H1 (cell line): ENCODE measurements at regions not wholly inside any gene's neighbourhood (a gene's known extent, or its start where the extent isn't known, plus 50 kb on each side); places are given as distances from the start of the nearest gene placed in this dataset.

Experiments used
- CTCF ChIA-PET: fragments of 300-600 bp; sonication (Branson Sonifier 250); formaldehyde crosslinking; loops from one replicate; lab custom pipeline; 2021; ENCODE audit not compliant: partially characterized antibody; lab: Charles Lee
- POLR2A ChIA-PET: fragments of 300-600 bp; sonication (Branson Sonifier 250); formaldehyde crosslinking; loops from one replicate; lab custom pipeline; 2021; ENCODE audit warnings: inconsistent platforms; ENCODE audit not compliant: partially characterized antibody; lab: Charles Lee
- DNase-seq, 2 experiments: peaks; one replicate each; pipeline versions ENCODE4 v3.0.0 to v3.0.0-alpha.2; 2010 to 2022; ENCODE audit warnings: low spot score in 2 of 2, low read depth in 1 of 2, mixed read lengths in 1 of 2
- FAIRE-seq: peaks from 2 replicates; lab custom pipeline; 2011; peaks lifted over from hg19 to GRCh38; lab: Jason Lieb, UNC
- H2AFZ ChIP-seq: 2 replicates; pipeline ENCODE4 v1.8.1; 2012; ENCODE audit warnings: low read length, inconsistent platforms
- H2AK5ac ChIP-seq: 2 replicates; pipeline ENCODE4 v1.6.1; 2013; ENCODE audit warnings: low read depth, low read length
- H2BK120ac ChIP-seq: replicated peaks from 2 replicates; pipeline ENCODE3; 2013; ENCODE audit warnings: low read depth, low read length, inconsistent platforms
- H2BK12ac ChIP-seq: 2 replicates; pipeline ENCODE4 v1.6.1; 2013; ENCODE audit warnings: low read depth, low read length
- H2BK15ac ChIP-seq: 2 replicates; pipeline ENCODE4 v1.6.1; 2013; ENCODE audit warnings: low read length
- H2BK20ac ChIP-seq: 2 replicates; pipeline ENCODE4 v1.6.1; 2013; ENCODE audit warnings: low read length
- H2BK5ac ChIP-seq: 2 replicates; pipeline ENCODE4 v1.6.1; 2013; ENCODE audit warnings: low read depth, low read length
- H3K14ac ChIP-seq: 2 replicates; pipeline ENCODE4 v1.6.1; 2013; ENCODE audit warnings: inconsistent platforms; ENCODE audit not compliant: insufficient read length
- H3K18ac ChIP-seq: 2 replicates; pipeline ENCODE4 v1.6.1; 2013; ENCODE audit warnings: low read length; ENCODE audit errors: extremely low read depth
- H3K23ac ChIP-seq: 2 replicates; pipeline ENCODE4 v1.6.1; 2013; ENCODE audit warnings: inconsistent platforms; ENCODE audit not compliant: insufficient read length
- H3K23me2 ChIP-seq: 2 replicates; pipeline ENCODE4 v1.6.1; 2013; ENCODE audit warnings: low read depth, low read length
- H3K27ac ChIP-seq: 2 replicates; pipeline ENCODE4 v1.6.1; 2011; ENCODE audit warnings: low read depth, low read length, inconsistent platforms
- H3K27me3 ChIP-seq, 4 experiments: replicated peaks in 1 of 4; 1 replicate in 1 of 4; 2 replicates in 3 of 4; pipeline versions ENCODE4 v1.6.1 to v1.8.1; 2011 to 2013; ENCODE audit warnings: low read length in 3 of 4, mild to moderate bottlenecking in 3 of 4, inconsistent platforms in 2 of 4, mixed read lengths in 2 of 4, moderate library complexity in 1 of 4; ENCODE audit not compliant: control insufficient read depth in 3 of 4, insufficient read depth in 3 of 4; ENCODE audit errors: extremely low read depth in 1 of 4
- H3K36me3 ChIP-seq, 4 experiments: 2 replicates each; pipeline versions ENCODE4 v1.6.1 to v1.8.1; 2011 to 2013; ENCODE audit warnings: mild to moderate bottlenecking in 4 of 4, low read length in 3 of 4, moderate library complexity in 2 of 4, control low read depth in 1 of 4, inconsistent platforms in 1 of 4; ENCODE audit not compliant: insufficient read depth in 4 of 4, control insufficient read depth in 2 of 4
- H3K4ac ChIP-seq: replicated peaks from 2 replicates; pipeline ENCODE3; 2013; ENCODE audit warnings: low read length, low read depth, mixed read lengths, inconsistent platforms; ENCODE audit not compliant: insufficient read length
- H3K4me1 ChIP-seq, 4 experiments: replicated peaks in 1 of 4; 1 replicate in 1 of 4; 2 replicates in 3 of 4; pipeline versions ENCODE4 v1.6.1 to v1.8.1; 2011 to 2013; ENCODE audit warnings: low read length in 3 of 4, inconsistent platforms in 2 of 4, mixed read lengths in 1 of 4; ENCODE audit not compliant: insufficient read depth in 4 of 4, control insufficient read depth in 3 of 4
- H3K4me2 ChIP-seq, 2 experiments: 2 replicates each; pipeline versions ENCODE4 v1.6.1 to v1.8.1; 2011 to 2013; ENCODE audit warnings: low read depth in 2 of 2, low read length in 2 of 2, control low read depth in 1 of 2, inconsistent platforms in 1 of 2, mild to moderate bottlenecking in 1 of 2; ENCODE audit not compliant: insufficient read depth in 1 of 2
- H3K4me3 ChIP-seq, 4 experiments: fragments of 200-600, 300-600 bp in 1 of 4; sonication (generic), shearing (Covaris generic), sonication (Bioruptor Twin) in 1 of 4; 2 replicates each; pipeline versions ENCODE4 v1.5.1 to v1.8.1; 2011 to 2016; ENCODE audit warnings: low read length in 4 of 4, low read depth in 3 of 4, control low read depth in 2 of 4, inconsistent platforms in 2 of 4, mild to moderate bottlenecking in 2 of 4, mixed read lengths in 1 of 4, moderate library complexity in 1 of 4; ENCODE audit not compliant: insufficient read depth in 2 of 4; ENCODE audit errors: extremely low read depth in 1 of 4
- H3K56ac ChIP-seq: replicated peaks from 2 replicates; pipeline ENCODE3; 2013; ENCODE audit warnings: low read depth, mild to moderate bottlenecking, mixed read lengths, low read length, inconsistent platforms; ENCODE audit not compliant: insufficient read length
- H3K79me1 ChIP-seq: 2 replicates; pipeline ENCODE4 v1.6.1; 2013; ENCODE audit warnings: low read depth, low read length, control low read depth
- H3K79me2 ChIP-seq, 2 experiments: 2 replicates each; pipeline versions ENCODE4 v1.6.1 to v1.8.1; 2012 to 2013; ENCODE audit warnings: low read length in 2 of 2, mild to moderate bottlenecking in 2 of 2, inconsistent platforms in 1 of 2; ENCODE audit not compliant: insufficient read depth in 2 of 2, control insufficient read depth in 1 of 2
- H3K9ac ChIP-seq, 4 experiments: replicated peaks in 1 of 4; 1 replicate in 1 of 4; 2 replicates in 3 of 4; pipeline versions ENCODE4 v1.6.1 to v1.8.1; 2011 to 2013; ENCODE audit warnings: low read depth in 3 of 4, low read length in 3 of 4, control low read depth in 2 of 4, mild to moderate bottlenecking in 2 of 4, moderate library complexity in 2 of 4, inconsistent platforms in 1 of 4; ENCODE audit errors: extremely low read depth in 1 of 4
- H3K9me3 ChIP-seq, 2 experiments: 2 replicates each; pipeline versions ENCODE4 v1.6.1 to v1.8.1; 2012 to 2013; ENCODE audit warnings: mild to moderate bottlenecking in 2 of 2, moderate library complexity in 2 of 2, control low read depth in 1 of 2, inconsistent platforms in 1 of 2, low read depth in 1 of 2, low read length in 1 of 2, mixed read lengths in 1 of 2; ENCODE audit not compliant: insufficient read depth in 2 of 2
- H4K20me1 ChIP-seq, 2 experiments: replicated peaks in 1 of 2; 2 replicates each; pipeline versions ENCODE3 to v1.8.1; 2011 to 2013; ENCODE audit warnings: inconsistent platforms in 2 of 2, low read length in 2 of 2, mild to moderate bottlenecking in 1 of 2; ENCODE audit not compliant: insufficient read depth in 2 of 2, control insufficient read depth in 1 of 2
- H4K5ac ChIP-seq: 2 replicates; pipeline ENCODE4 v1.6.1; 2013; ENCODE audit warnings: low read length, low read depth, mixed read lengths, inconsistent platforms; ENCODE audit not compliant: insufficient read length
- H4K8ac ChIP-seq: 2 replicates; pipeline ENCODE4 v1.8.0; 2013; ENCODE audit warnings: mild to moderate bottlenecking, moderate library complexity, low read length, inconsistent platforms; ENCODE audit not compliant: insufficient read depth; ENCODE audit errors: extremely low read depth
- H4K91ac ChIP-seq: replicated peaks from 2 replicates; pipeline ENCODE3; 2013; ENCODE audit warnings: low read length, mixed read lengths, inconsistent platforms; ENCODE audit not compliant: insufficient read length
- TAF7 ChIP-seq: optimal IDR thresholded peaks from 2 replicates; pipeline ENCODE3; 2011; ENCODE audit warnings: low read depth, mild to moderate bottlenecking, inconsistent platforms, low read length, moderate library complexity, borderline replicate concordance
- YY1 ChIP-seq: IDR thresholded peaks from 2 replicates; pipeline ENCODE4 v1.6.1; 2011; ENCODE audit warnings: low read depth, mild to moderate bottlenecking, low read length
- WGBS, 2 experiments: shearing (Covaris generic) in 1 of 2; methylation state at CpG; one replicate each; pipeline versions ENCODE4 v1.1.6 to v1.1.7; 2013 to 2015; ENCODE audit warnings: low lambda C conversion rate in 2 of 2, mixed read lengths in 2 of 2, inconsistent platforms in 1 of 2, low coverage in 1 of 2, missing lambda C conversion rate in 1 of 2; ENCODE audit not compliant: insufficient replicate concordance in 2 of 2, insufficient coverage in 1 of 2, insufficient read length in 1 of 2; ENCODE audit errors: extremely low coverage in 1 of 2, missing lambda C conversion rate in 1 of 2; 5-methylcytosine and 5-hydroxymethylcytosine counted together

- CTCF ChIA-PET, result no interaction called here
- Histone ChIP-seq H4K8ac (no peak overlapping the region), H2BK20ac (no peak overlapping the region), H3K4me1 (peaks cover 0 to 3% (median 0%) of the 10 kb centered on the region in 4 experiments; a peak in 3 of 7 replicates), H3K9ac (no peak overlapping the region), H3K9me3 (no peaks in the 10 kb centered on the region), H2BK5ac (no peak overlapping the region), H3K36me3 (no peaks in the 10 kb centered on the region), H2AK5ac (no peak overlapping the region), H3K27me3 (no peaks in the 10 kb centered on the region), H4K20me1 (no peaks in the 10 kb centered on the region), H2BK15ac (no peak overlapping the region), H2AFZ (no peak overlapping the region), H3K4me2 (no peak overlapping the region), H3K4ac (no peak overlapping the region), H3K14ac (no peak overlapping the region), H3K23ac (no peak overlapping the region), H3K23me2 (no peaks in the 10 kb centered on the region), H2BK12ac (no peak overlapping the region), H3K4me3 (peak overlapping the region in 1 of 4 experiments; percentile 17; a peak in 1 of 8 replicates), H3K27ac (no peak overlapping the region), H3K56ac (no peak overlapping the region), H4K91ac (no peak overlapping the region), H3K79me1 (no peaks in the 10 kb centered on the region), H4K5ac (no peak overlapping the region), H2BK120ac (no peak overlapping the region), H3K79me2 (no peaks in the 10 kb centered on the region), H3K18ac (no peak overlapping the region)
- DNase-seq (no peak), FAIRE-seq (no peak)
- TF ChIP-seq YY1, result 0 out of 2 replicates have a peak, but pooled peaks have one; percentile 16
- no peak for TF ChIP-seq TAF7
- POLR2A ChIA-PET, result no interaction called here
- WGBS, 2 experiments, result 87% methylated on average over 2 of the region's 2 CpGs; no CpG with 5 or more reads in 1 of the 2 experiments
These were observed 1386.5 kb downstream of the RPIA start for GRCh38 chr2:90077948-90078347.
